K562 (cell line): ENCODE measurements at regions not wholly inside any gene's neighbourhood (a gene's known extent, or its start where the extent isn't known, plus 50 kb on each side); places are given as distances from the start of the nearest gene placed in this dataset.

Experiments
- ATAC-seq: fragments of 200-7000 bp; cut with Tn5 transposase; 3 replicates; pipeline ENCODE4 v1.9.1; 2020; ENCODE audit warnings: moderate library complexity
- BruUV-seq: library from RNA; stranded (reverse); fragments of 400-500 nt; replicated peaks from 2 replicates; lab custom pipeline; 2021; lab: Mats Ljungman, UMichigan
- CTCF ChIA-PET: fragments of 300-600 bp; formaldehyde crosslinking; extraction: SDS; loops from one replicate; lab custom pipeline; 2021; ENCODE audit warnings: low intra/inter-chr PET ratio; lab: Yijun Ruan, JAX
- POLR2A ChIA-PET: fragments of 300-600, 350-650 bp; sonication (Branson Sonifier 250); formaldehyde crosslinking; extraction: SDS; loops from one replicate; lab custom pipeline; 2021; ENCODE audit warnings: antibody characterized with exemption, inconsistent platforms; lab: Yijun Ruan, JAX
- DNase-seq, 4 experiments: peaks; one replicate each; pipeline versions ENCODE4 v3.0.0 to v3.0.0-alpha.2; 2011 to 2018; ENCODE audit warnings: low spot score in 3 of 4, mixed read lengths in 3 of 4; ENCODE audit errors: extremely low read depth in 1 of 4
- FAIRE-seq: peaks from 2 replicates; lab custom pipeline; 2011; peaks lifted over from hg19 to GRCh38; lab: Jason Lieb, UNC
- H2AFZ ChIP-seq: 2 replicates; pipeline ENCODE4 v1.6.0; 2011; ENCODE audit warnings: low read depth, low read length, control low read depth, inconsistent platforms
- H3K27ac ChIP-seq: fragments of 200-600 bp; 3 replicates; pipeline ENCODE4 v1.8.0; 2011; ENCODE audit warnings: low read depth, mild to moderate bottlenecking, control low read depth, inconsistent platforms, low read length, moderate library complexity, mixed read lengths; ENCODE audit errors: extremely low read depth
- H3K27me3 ChIP-seq, 2 experiments: fragments of 300-600 bp in 1 of 2; 2 replicates in 1 of 2; 3 replicates in 1 of 2; pipeline versions ENCODE4 v1.6.0 to v1.8.0; 2011; ENCODE audit warnings: inconsistent platforms in 2 of 2, low read length in 2 of 2, mild to moderate bottlenecking in 1 of 2, mixed read lengths in 1 of 2, moderate library complexity in 1 of 2; ENCODE audit not compliant: control insufficient read depth in 2 of 2, insufficient read depth in 2 of 2
- H3K36me3 ChIP-seq: fragments of 300-600 bp; 3 replicates; pipeline ENCODE4 v1.8.0; 2011; ENCODE audit warnings: mild to moderate bottlenecking, low read length, inconsistent platforms; ENCODE audit not compliant: control insufficient read depth, insufficient read depth
- H3K4me1 ChIP-seq, 2 experiments: fragments of 200-600 bp in 1 of 2; replicated peaks in 1 of 2; 2 replicates in 1 of 2; 3 replicates in 1 of 2; pipeline versions ENCODE4 v1.5.1 to v1.8.0; 2011; ENCODE audit warnings: inconsistent platforms in 2 of 2, low read length in 2 of 2, mild to moderate bottlenecking in 1 of 2, mixed read lengths in 1 of 2, moderate library complexity in 1 of 2; ENCODE audit not compliant: control insufficient read depth in 2 of 2, insufficient read depth in 2 of 2
- H3K4me2 ChIP-seq: 2 replicates; pipeline ENCODE4 v1.6.1; 2011; ENCODE audit warnings: low read length, control low read depth, inconsistent platforms, mixed read lengths; ENCODE audit not compliant: insufficient read depth
- H3K4me3 ChIP-seq: fragments of 200-600 bp; sonication (generic), shearing (Covaris generic); 2 replicates; pipeline ENCODE4 v1.5.1; 2016; ENCODE audit warnings: control low read depth, inconsistent platforms
- H3K79me2 ChIP-seq: fragments of 200-600 bp; 3 replicates; pipeline ENCODE4 v1.8.0; 2011; ENCODE audit warnings: low read length, inconsistent platforms; ENCODE audit not compliant: control insufficient read depth, insufficient read depth
- H3K9ac ChIP-seq, 2 experiments: 2 replicates each; pipeline versions ENCODE4 v1.6.0 to v1.6.1; 2011; ENCODE audit warnings: low read depth in 2 of 2, low read length in 2 of 2, control low read depth in 1 of 2, inconsistent platforms in 1 of 2, mild to moderate bottlenecking in 1 of 2, mixed read lengths in 1 of 2; ENCODE audit not compliant: insufficient read depth in 1 of 2
- H3K9me1 ChIP-seq: one replicate; pipeline ENCODE4 v1.6.0; 2011; ENCODE audit warnings: inconsistent platforms, mild to moderate bottlenecking, low read length, moderate library complexity; ENCODE audit not compliant: control insufficient read depth, insufficient read depth
- H3K9me3 ChIP-seq: replicated peaks from 2 replicates; pipeline ENCODE4 v1.5.1; 2011; ENCODE audit warnings: low read depth, low read length, inconsistent platforms; ENCODE audit not compliant: control insufficient read depth, insufficient read depth
- H4K20me1 ChIP-seq: replicated peaks from 2 replicates; pipeline ENCODE4 v1.6.1; 2011; ENCODE audit warnings: low read length, inconsistent platforms, mixed read lengths; ENCODE audit not compliant: control insufficient read depth, insufficient read depth
- HNRNPH1 ChIP-seq: fragments of 200-400 bp; formaldehyde crosslinking; optimal IDR thresholded peaks from 2 replicates; pipeline ENCODE3; 2017; ENCODE audit warnings: low read depth, mild to moderate bottlenecking, low read length, moderate library complexity
- KDM4B ChIP-seq, 2 experiments: fragments of 450-650 bp in 1 of 2; sonication (generic) in 1 of 2; IDR thresholded peaks; 2 replicates each; pipeline ENCODE4 v1.6.1; 2016 to 2017; ENCODE audit warnings: borderline replicate concordance in 2 of 2, antibody characterized with exemption in 1 of 2, low read depth in 1 of 2, mild to moderate bottlenecking in 1 of 2
- RFX1 ChIP-seq: fragments of 450-650 bp; IDR thresholded peaks from 2 replicates; pipeline ENCODE4 v1.6.1; 2016; ENCODE audit warnings: mild to moderate bottlenecking, moderate library complexity
- SETDB1 ChIP-seq: IDR thresholded peaks from one replicate; pipeline ENCODE4 v1.6.1; 2012; ENCODE audit warnings: low read length, control low read depth, inconsistent platforms
- SMARCA5 ChIP-seq: fragments of 450-650 bp; IDR thresholded peaks from 2 replicates; pipeline ENCODE4 v1.6.1; 2016
- STAG1 ChIP-seq: sonication (generic); formaldehyde crosslinking; IDR thresholded peaks from 2 replicates; pipeline ENCODE4 v1.5.0; 2020; ENCODE audit warnings: missing genetic modification reagents, borderline replicate concordance
- TFAM ChIP-seq: fragments of 250-450 bp; sonication (Bioruptor Pico); conservative IDR thresholded peaks from 2 replicates; pipeline ENCODE4 v1.5.0; 2021; ENCODE audit warnings: mild to moderate bottlenecking, moderate library complexity
- ZNF184 ChIP-seq: sonication (generic); formaldehyde crosslinking; IDR thresholded peaks from 2 replicates; pipeline ENCODE4 v1.5.0; 2020; ENCODE audit warnings: missing genetic modification reagents
- ZNF586 ChIP-seq: fragments of 450-650 bp; formaldehyde crosslinking; conservative IDR thresholded peaks from 2 replicates; pipeline ENCODE4 v1.4.0; 2020; ENCODE audit warnings: mild to moderate bottlenecking, moderate library complexity
- ZNF79 ChIP-seq: fragments of 250-450 bp; sonication (Bioruptor Pico); IDR thresholded peaks from 2 replicates; pipeline ENCODE4 v1.4.0; 2020; ENCODE audit warnings: low read depth, mild to moderate bottlenecking, moderate library complexity
- WGBS: fragments of 100-300 bp; shearing (Covaris generic); methylation state at CpG from one replicate; pipeline ENCODE4 v1.1.6; 2016; ENCODE audit warnings: low coverage, mixed read lengths; ENCODE audit not compliant: insufficient coverage; ENCODE audit errors: missing lambda C conversion rate; 5-methylcytosine and 5-hydroxymethylcytosine counted together
- in situ Hi-C: fragments of 300-500 bp; cut with MboI; formaldehyde crosslinking; loops from 4 replicates; pipeline ENCODE4 v1.15.0; 2018; ENCODE audit warnings: inconsistent platforms, mixed read lengths
- intact Hi-C: fragments of 100-400 bp; cut with micrococcal nuclease; formaldehyde crosslinking; loops from 2 replicates; pipeline ENCODE4 v1.14.2; 2022
- TF ChIP-seq, protein P1 (sequence below): fragments of 450-650 bp; formaldehyde crosslinking; IDR thresholded peaks from 2 replicates; pipeline ENCODE4 v1.4.0; 2022; ENCODE audit warnings: missing genetic modification characterization
- TF ChIP-seq, protein P2 (sequence below): fragments of 200-800 bp; sonication (Bioruptor generic); IDR thresholded peaks from 2 replicates; pipeline ENCODE4 v1.6.1; 2016; ENCODE audit warnings: missing genetic modification characterization, missing compliant biosample characterization
- TF ChIP-seq, protein P3 (sequence below): sonication (generic); formaldehyde crosslinking; IDR thresholded peaks from 2 replicates; pipeline ENCODE4 v1.8.1; 2023; ENCODE audit warnings: missing genetic modification reagents, mild to moderate bottlenecking, borderline replicate concordance

DNA sequence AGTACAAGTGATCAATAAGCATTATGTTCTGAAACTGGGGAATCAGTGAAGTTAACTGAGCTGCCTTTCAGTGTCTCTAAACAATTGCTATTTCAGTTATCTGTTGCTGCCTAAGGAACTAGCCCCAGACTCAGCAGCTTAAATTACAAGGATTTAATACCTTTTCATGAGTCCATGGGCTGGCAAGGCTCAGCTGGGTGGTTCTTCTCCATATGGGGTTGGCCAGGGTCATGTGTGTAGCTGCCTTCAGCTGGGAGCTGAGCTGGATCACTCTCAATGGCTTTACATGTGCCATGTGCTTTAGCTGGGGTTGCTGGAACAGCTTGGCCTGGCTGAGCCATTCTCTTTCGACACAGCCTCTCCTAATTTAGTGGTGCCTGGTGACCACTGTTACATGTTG lies 295.0 kb upstream of the NCAM1 start:
- Histone ChIP-seq H3K36me3 (no peaks in the 10 kb centered on the region), H3K4me2 (no peak overlapping the region)
- no TSS peak for BruUV-seq
- FAIRE-seq: no peak
- TF ChIP-seq RFX1 (no peak), STAG1 (no peak), SETDB1 (no peak), ZNF184 (CRISPR knock-in tag) (no peak), ZNF586 (CRISPR knock-in tag) (no peak), KDM4B (IDR thresholded peaks at IDR 0.05; ENCODE audit: borderline replicate concordance in 2 of 2, low read depth in 1 of 2) (no peak), TFAM (CRISPR knock-in tag) (no peak), ZNF79 (CRISPR knock-in tag) (no peak), HNRNPH1 (no peak), SMARCA5 (no peak)
- TF ChIP-seq, protein P1, sequence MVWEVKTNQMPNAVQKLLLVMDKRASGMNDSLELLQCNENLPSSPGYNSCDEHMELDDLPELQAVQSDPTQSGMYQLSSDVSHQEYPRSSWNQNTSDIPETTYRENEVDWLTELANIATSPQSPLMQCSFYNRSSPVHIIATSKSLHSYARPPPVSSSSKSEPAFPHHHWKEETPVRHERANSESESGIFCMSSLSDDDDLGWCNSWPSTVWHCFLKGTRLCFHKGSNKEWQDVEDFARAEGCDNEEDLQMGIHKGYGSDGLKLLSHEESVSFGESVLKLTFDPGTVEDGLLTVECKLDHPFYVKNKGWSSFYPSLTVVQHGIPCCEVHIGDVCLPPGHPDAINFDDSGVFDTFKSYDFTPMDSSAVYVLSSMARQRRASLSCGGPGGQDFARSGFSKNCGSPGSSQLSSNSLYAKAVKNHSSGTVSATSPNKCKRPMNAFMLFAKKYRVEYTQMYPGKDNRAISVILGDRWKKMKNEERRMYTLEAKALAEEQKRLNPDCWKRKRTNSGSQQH (CRISPR knock-in tag): no peak
- TF ChIP-seq, protein P2, sequence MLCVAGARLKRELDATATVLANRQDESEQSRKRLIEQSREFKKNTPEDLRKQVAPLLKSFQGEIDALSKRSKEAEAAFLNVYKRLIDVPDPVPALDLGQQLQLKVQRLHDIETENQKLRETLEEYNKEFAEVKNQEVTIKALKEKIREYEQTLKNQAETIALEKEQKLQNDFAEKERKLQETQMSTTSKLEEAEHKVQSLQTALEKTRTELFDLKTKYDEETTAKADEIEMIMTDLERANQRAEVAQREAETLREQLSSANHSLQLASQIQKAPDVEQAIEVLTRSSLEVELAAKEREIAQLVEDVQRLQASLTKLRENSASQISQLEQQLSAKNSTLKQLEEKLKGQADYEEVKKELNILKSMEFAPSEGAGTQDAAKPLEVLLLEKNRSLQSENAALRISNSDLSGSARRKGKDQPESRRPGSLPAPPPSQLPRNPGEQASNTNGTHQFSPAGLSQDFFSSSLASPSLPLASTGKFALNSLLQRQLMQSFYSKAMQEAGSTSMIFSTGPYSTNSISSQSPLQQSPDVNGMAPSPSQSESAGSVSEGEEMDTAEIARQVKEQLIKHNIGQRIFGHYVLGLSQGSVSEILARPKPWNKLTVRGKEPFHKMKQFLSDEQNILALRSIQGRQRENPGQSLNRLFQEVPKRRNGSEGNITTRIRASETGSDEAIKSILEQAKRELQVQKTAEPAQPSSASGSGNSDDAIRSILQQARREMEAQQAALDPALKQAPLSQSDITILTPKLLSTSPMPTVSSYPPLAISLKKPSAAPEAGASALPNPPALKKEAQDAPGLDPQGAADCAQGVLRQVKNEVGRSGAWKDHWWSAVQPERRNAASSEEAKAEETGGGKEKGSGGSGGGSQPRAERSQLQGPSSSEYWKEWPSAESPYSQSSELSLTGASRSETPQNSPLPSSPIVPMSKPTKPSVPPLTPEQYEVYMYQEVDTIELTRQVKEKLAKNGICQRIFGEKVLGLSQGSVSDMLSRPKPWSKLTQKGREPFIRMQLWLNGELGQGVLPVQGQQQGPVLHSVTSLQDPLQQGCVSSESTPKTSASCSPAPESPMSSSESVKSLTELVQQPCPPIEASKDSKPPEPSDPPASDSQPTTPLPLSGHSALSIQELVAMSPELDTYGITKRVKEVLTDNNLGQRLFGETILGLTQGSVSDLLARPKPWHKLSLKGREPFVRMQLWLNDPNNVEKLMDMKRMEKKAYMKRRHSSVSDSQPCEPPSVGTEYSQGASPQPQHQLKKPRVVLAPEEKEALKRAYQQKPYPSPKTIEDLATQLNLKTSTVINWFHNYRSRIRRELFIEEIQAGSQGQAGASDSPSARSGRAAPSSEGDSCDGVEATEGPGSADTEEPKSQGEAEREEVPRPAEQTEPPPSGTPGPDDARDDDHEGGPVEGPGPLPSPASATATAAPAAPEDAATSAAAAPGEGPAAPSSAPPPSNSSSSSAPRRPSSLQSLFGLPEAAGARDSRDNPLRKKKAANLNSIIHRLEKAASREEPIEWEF (CRISPR knock-in tag): no peak
- TF ChIP-seq, protein P3, sequence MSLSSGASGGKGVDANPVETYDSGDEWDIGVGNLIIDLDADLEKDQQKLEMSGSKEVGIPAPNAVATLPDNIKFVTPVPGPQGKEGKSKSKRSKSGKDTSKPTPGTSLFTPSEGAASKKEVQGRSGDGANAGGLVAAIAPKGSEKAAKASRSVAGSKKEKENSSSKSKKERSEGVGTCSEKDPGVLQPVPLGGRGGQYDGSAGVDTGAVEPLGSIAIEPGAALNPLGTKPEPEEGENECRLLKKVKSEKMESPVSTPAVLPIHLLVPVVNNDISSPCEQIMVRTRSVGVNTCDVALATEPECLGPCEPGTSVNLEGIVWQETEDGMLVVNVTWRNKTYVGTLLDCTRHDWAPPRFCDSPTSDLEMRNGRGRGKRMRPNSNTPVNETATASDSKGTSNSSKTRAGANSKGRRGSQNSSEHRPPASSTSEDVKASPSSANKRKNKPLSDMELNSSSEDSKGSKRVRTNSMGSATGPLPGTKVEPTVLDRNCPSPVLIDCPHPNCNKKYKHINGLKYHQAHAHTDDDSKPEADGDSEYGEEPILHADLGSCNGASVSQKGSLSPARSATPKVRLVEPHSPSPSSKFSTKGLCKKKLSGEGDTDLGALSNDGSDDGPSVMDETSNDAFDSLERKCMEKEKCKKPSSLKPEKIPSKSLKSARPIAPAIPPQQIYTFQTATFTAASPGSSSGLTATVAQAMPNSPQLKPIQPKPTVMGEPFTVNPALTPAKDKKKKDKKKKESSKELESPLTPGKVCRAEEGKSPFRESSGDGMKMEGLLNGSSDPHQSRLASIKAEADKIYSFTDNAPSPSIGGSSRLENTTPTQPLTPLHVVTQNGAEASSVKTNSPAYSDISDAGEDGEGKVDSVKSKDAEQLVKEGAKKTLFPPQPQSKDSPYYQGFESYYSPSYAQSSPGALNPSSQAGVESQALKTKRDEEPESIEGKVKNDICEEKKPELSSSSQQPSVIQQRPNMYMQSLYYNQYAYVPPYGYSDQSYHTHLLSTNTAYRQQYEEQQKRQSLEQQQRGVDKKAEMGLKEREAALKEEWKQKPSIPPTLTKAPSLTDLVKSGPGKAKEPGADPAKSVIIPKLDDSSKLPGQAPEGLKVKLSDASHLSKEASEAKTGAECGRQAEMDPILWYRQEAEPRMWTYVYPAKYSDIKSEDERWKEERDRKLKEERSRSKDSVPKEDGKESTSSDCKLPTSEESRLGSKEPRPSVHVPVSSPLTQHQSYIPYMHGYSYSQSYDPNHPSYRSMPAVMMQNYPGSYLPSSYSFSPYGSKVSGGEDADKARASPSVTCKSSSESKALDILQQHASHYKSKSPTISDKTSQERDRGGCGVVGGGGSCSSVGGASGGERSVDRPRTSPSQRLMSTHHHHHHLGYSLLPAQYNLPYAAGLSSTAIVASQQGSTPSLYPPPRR: no peak
- TF ChIP-seq, all 486 proteins: peak for 0
- intact Hi-C loops (no loop called here), in situ Hi-C loops (no loop called here)
- Histone ChIP-seq H3K4me3 (no peak overlapping the region), H3K9me3 (no peaks in the 10 kb centered on the region), H3K9ac (no peak overlapping the region), H3K4me1 (no peaks in the 10 kb centered on the region), H2AFZ (no peak overlapping the region), H3K27ac (no peak overlapping the region), H3K9me1 (no peaks in the 10 kb centered on the region), H3K27me3 (no peaks in the 10 kb centered on the region), H3K79me2 (no peaks in the 10 kb centered on the region), H4K20me1 (no peaks in the 10 kb centered on the region)
- DNase-seq: no peak
- ChIA-PET POLR2A (interaction anchor here (1.0 kb wide), 1 partner anchor 42 kb away, joined by 3 read pairs; no protein-coding TSS in a partner anchor), CTCF (no interaction called here)
- 0% methylated on average over 1 of the region's 1 CpG for WGBS
- no peak for ATAC-seq
